GM19238 (cell line): ENCODE measurements at regions not wholly inside any gene's neighbourhood (a gene's known extent, or its start where the extent isn't known, plus 50 kb on each side); places are given as distances from the start of the nearest gene placed in this dataset.

Experiments
- DNase-seq: peaks from one replicate; pipeline ENCODE4 v3.0.0; 2011; ENCODE audit warnings: low spot score; ENCODE audit not compliant: insufficient read length

DNA sequence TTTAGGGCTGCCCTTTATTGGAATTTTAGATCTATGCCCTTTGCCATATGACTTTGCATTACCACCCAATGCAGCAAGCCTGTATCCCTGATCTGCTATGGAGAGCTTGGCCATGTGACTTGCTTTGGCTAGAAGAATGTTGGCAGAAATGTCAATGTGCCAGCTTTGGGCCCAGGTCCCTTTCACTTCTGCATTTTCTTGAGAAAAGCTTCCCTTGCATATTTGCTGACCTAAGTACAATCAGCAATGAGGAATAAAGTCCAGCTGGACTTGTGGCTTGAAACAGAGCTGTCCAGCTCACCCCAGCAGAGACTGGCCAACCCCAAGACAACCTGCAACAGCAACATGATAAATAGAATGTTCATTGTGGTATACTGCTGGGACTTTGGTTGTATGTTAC, 135.9 kb downstream of the PAH start:
- DNase-seq = no peak

DNA sequence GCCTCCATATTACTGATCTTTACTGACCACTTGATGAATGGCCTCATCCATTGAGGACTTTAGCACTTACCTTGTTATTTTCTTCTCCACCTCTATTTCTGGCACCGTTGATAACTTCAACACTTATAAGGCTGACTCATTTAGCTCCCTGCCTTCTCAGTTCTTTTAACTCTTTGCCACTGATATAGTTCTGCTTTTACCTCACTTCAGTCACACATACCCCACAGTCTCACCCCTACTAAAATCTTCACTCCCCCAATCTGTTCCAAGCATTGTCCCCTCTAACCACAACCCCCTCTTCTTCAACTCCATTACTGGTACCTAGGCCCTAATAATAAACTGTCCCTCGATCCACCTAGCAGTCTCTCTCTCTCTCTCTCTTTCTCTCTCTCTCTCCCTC, 141.0 kb downstream of the PAH start:
- no peak for DNase-seq

DNA sequence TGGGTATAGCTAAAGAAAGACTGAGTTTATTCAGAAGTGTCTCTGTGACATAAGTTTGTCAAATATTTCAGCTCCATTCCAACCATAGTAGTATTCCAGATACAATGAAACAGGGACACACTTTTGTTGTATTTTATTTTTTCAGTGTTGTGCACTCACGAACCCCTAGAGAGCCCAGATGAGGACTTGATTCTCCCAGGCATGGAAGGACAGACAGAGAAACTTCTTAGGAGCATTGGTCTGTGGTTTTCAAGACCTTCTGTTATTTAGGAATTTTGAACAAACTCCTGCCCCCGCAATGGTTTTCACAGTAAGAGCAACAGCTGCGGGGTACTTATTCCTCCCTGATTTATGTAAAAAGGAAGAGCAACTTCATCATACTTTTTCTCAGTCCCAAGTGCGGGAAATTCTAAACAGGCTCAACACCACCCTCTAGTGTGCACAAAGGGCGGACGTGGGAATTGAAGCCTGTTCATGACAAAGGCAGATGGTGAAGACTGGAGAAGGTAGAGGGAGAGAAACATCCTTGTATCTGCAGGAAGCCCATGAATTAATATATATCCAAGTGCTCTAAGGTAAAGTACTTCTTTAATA, 147.6 kb downstream of the PAH start:
- peak; percentile 38 for DNase-seq

DNA sequence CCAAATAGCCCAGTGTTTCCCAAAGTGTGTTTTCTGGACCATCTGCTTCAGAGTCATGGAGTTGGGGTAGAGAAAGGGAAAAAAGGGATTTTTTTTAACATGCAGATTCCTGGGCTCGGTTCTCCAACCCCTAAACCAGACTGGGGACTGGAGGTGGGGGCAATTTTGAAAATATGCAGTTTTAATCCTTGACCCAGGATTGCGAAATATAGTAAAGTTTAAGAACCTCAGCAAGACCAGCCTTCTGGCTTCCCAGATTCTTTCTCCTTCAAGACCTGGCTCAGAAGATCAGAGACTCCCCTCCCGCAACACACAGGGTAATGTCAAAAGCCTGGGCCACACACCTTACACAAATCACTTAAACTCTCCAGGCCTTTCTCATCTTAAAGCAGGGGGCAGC, 150.1 kb downstream of the PAH start:
- no peak for DNase-seq

DNA sequence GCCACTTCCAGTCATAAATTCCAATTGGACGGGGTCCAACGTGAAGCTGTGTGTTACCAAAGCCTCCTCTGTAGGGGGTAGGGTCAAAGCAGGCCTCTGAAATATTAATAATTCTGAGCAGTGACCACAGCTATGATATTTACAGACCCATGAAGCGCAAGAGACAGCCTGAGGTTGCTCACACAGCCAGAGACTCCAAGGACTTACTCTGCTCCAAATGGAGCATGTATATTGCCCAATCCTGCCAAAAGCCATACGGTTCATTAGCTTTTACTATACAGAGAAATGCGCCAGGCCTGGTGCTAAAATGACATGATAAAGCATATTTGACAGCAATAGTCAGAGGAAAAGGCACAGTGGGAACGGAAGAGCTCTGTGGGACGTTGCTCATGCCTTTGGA, 151.3 kb downstream of the PAH start:
- DNase-seq = no peak

DNA sequence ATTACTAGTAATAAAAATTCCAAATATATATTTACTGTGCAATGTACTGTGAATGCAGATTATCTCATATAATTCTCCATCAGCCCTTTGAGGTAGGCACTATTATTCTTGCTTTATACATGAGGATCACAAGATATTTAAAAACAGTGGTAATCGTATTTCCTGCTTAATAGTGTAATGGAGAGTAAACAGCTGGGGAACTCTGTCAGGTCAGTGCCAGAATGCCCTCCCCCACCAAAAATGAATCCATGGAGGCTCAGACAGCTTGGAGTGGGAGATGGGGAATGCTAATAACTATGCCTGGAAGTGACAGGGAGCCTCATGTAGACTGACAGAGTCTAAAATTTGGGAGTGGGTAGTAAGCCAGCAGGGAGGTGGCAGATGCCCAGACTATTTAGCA, 153.6 kb downstream of the PAH start:
- DNase-seq = no peak

DNA sequence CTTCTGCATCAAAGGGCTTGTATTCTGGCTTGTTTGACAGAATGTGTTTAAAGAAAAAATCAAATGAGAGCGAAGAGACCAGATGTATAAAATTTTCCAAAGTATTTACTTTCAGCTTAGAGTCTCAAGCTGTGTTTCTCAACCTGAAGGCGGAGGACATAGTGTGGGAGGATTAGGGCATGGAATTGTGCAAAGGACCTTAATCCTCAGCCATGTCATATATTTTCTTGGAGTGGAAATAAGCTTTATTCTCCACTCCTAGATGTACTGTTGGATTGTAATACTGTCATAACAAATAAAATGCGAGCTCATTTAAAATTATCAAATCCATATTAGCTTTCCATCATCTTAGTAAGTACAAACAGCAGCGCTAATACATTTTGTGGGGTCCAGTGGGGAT, 154.0 kb downstream of the PAH start:
- DNase-seq = no peak

DNA sequence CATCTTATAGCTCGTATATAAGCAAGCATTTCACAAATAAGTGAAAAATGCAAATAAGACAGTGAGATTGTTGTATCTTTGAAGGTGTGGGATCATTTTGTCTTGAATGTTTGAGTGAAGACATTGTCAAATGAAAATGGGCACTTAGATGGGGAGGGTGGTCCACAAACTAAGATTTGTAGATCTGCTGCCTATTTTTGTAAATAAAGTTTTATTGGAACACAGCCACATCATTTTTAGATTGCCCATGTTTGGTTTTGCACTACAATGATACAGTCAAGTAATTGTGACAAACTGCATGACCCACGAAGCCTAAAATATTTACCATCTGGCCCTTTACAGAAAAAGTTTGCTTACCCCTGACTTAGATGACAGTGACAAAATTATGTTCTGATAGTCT, 156.7 kb downstream of the PAH start:
- no peak for DNase-seq

DNA sequence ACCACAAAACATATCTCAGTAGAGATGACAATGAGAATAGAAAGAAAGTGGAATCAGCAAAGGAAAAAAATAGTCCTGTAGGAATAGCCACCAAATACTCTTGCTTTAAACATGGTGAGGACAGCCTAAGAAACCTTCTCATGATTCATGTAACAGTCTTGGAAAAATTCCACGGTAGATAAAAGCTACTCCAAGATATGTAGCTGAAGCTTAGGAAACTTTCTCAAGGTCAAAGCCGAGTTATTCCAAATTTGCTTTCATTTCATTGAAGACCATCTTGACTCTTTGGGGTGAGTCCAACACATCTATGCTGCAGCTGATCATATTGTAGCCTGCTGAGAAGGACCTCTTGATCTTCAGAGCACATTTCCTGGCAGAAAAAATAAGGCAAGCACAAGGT, 157.6 kb downstream of the PAH start:
- no peak for DNase-seq

DNA sequence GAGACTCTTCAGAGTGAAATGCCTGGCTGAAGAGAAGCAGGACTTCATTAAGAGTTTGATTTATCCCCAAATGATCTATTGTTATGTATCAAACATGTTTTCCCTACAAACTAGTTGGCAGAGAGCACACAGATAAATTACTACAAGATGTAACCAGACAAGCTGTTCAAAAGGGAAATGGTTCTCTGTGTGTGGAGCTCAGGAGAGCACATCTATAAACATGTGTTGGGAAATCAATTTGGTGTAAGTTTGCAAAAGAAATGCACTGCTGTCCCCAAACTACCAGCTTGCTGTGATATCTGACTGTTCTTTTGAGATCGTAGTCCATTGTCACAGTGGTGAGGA, 159.2 kb downstream of the PAH start:
- DNase-seq = no peak

DNA sequence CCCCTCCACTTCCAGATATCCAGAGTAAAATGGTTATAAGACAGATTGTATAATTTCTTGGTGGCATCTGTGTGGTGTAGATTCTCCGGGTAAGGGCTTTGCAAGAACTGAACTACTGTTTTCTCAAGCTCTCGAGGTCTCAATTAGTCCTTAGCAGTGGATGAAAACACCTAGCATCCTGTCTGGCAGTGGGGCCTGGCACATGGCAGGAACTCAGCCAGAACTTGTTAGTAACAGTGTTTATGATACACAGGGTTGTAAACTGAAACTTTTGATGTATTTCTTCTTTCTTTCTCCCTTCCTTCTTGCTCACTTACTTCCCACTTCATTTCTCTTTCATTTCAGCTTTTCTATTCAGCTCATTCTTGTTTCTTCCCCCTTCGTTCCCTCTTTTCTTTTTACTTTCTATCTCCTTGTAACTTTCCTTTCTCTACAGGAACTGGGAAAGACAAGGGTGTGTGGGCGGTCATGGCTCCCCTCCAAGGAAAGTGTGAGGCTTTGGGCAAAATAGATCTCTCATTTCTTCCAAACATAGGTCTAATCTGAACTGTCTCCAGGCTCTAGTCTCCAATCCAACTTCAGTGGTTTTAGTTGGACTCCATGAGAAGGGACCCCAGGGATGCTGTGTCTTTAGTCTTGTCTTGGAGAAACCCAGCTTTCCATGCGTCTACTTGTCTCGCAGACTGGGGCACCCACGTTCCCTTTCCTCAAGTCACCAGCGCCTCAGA, 159.7 kb downstream of the PAH start:
- DNase-seq = no peak

DNA sequence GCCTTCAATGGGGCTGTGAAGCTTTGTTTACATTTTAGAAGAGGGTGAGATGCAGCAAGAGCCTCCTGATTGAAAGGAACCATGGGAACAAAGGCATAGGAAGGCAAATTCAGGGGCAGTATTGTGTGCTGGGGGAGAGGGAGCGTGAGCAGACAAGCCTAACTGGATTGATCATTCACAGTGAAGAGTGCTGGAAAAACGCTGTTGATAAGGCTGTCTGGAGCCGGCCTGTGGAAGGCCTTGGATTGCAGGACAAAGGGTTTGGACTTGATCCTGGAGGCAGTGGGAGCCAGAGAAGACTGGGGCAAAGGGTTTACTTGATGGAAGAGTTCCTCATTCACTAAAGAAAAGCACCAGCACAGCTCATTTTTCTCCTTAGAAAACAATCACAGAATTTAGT, 160.5 kb downstream of the PAH start:
- no peak for DNase-seq

DNA sequence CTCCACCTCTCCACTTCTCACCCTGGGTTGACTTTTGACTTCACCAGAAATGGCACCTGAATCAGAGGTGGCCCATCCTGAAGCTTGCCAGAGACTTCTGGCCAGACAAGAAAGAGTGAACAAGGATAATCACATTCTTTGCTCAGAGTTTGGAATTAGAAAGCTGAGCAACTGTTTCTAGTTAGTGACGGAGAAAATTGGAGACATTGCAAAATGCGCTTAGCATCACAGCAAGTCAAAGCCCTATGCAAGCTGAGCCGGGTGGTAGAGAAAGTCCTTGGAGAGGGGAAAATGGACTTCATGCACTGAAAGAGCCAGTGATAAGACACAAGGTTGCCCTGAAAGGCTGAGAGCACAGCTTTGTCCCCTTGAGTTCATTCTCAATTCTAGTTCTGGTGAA, 161.8 kb downstream of the PAH start:
- no peak for DNase-seq

DNA sequence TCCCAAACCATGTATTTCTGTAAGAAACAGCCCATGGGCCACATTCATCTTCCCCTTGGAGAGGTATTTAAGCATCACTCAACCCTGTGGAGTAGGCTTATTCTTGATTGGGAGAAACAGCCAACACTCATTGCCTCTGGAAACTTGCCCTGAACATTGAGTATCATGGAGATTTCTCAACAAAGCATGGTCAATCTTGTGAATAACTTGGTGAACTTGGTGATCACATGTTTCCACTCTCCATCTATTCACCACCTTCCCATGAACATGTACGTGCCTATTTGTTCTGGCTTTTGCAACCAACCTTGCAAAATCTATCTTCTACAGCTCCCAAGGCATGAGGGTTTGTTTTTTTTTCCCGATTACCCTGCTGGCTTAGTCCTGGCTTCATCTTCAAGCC, 163.2 kb downstream of the PAH start:
- no peak for DNase-seq

DNA sequence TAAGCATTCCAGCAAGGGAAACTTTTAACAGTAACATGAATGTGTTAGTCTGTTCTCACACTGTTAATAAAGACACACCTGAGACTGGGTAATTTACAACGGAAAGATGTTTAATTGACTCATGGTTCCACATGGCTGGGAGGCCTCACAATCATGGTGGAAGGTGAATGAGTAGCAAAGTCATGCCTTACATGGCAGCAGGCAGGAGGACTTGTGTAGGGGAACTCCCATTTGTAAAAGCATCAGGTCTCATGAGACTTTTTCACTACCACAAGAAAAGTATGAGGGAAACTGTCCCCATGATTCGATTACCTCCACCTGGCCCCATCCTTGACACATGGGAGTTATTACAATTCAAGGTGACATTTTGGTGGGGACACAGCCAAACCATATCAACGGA, 168.3 kb downstream of the PAH start:
- no peak for DNase-seq

DNA sequence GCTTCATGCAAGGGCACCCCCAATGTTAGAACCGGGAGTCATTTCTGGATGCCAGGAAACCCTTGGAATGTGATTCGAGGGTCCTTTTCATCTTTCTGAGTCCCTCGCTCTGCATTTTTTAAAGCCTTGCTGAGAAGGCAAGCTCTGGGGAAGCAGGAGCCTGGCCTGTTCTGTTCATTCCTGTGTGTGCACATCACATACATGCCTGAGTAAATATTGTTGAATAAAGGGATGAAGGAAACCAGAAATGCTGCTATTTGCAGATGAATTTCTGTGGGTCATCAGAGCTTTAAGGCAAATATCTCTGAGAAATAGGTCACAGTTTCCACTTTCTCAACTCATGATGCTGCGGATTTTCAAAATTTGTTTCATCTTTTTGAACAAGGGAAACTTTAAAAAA, 170.1 kb downstream of the PAH start:
- no peak for DNase-seq

DNA sequence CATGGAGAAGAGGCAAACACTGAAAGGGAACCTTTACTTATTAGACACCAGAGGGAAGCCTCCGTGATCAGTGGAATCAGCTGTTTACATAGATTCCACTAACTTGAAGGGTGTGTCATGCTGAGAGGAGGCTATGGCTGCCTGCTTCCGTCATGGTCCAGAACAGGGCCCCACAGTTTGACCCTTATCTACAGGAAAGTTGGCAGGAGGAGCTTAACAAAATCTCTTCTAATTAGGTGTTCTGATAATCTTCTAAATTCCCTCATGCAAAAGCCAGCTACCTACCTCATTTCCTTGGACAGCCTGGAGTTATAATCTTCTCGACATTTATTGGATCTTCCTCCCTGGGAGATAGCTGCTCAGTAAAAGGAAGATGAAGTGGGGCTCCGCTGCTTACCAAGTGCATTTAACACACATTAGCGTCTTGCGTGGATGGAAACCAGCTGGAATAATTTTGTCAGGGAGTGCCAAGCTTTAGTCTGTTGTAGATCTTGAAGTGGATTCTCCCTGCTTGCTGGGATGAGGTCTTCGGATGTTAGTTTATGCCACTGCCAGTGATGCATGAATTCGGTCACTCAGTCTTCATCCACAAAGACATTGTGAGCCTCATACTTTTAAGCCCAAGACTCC, 171.0 kb downstream of the PAH start:
- DNase-seq = no peak

DNA sequence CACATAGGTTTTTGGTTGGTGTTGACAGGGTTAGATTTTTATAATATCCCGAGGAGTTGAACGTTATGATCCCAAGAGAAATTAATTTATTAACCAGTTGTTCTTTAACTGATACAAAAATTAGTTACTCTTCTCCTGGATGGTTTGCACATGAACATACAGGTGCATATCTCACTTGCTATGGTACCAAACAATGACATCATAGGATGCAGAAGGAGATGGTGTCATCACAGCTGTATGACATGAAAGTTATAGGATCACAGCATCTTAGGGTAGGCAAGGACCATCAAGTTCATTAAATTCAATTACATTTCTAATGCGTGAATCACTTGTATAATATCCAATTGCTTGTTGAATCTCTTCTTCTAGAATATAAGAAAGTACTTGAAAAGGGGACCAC, 175.8 kb downstream of the PAH start:
- no peak for DNase-seq

DNA sequence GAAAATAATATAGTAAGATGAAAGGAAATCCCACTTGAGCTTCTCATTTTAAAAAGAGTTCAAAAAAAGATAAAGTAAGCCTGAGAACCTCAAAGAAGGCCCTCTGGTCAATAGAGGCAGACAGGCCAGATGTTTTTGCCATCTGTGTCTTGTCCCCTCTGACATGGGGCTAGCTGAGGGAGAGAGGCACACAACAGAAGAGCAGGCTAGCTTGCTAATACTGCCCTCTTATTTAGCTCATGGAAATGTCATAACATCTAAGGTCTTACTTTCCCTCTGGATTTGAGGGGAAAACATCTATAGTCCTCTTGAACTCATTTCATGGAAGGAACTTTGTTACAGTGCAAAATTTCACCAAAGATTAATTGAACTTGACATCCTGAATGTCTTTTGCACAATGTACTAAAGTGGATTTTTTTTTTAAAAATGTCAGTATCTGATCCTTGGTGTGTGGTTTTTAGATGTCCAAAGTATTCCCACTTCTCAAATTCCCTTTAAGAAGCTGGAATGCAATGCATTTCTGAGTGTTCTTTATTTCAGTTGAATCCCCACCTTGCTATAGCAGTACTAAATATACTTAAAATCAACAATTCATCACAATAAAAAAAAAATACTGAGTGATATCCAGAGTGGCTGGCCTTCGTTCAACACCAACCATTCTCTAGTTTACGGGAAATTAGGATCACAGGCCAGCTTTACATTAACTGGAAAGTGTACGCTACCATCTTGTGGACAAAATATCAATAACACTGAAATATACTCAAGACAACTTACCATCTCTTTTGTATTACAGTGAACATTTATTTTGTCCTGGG, 176.7 kb downstream of the PAH start:
- DNase-seq = no peak

DNA sequence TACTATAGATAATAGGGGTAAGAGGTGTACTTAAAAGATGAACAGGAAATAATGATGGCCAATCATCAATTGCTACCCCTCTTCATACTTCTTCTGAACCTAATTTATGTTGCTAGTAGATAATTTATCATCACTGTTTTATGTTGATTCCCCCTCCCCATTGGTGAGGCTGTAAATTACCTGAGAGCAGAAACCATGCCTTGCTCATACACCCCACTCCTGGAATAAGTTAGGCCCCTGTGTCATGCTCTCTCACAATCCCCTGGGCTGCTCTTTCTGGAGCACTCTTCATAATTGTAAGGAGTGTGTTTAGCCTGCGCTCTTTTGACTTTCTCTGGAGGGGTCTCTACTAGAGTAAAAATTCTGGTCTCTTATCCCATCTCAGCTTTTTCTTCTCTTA, 180.7 kb downstream of the PAH start:
- DNase-seq = no peak

DNA sequence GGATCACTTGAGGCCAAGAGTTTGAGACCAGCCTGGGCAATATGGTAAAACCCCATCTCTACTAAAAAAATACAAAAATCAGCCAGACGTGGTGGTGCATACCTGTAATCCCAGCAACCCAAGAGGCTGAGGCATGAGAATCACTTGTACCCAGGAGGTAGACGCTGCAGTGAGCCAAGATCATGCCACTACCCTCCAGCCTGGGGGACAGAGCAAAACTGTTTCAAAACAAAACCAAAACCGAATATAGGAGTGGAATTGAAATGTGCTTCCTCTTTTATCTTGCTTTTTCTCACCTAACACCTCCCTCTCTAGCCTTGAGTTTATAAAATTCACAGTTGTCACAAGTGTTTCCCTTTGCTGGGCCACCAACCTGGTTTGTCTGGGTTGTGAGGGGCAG, 181.9 kb downstream of the PAH start:
- DNase-seq = no peak

DNA sequence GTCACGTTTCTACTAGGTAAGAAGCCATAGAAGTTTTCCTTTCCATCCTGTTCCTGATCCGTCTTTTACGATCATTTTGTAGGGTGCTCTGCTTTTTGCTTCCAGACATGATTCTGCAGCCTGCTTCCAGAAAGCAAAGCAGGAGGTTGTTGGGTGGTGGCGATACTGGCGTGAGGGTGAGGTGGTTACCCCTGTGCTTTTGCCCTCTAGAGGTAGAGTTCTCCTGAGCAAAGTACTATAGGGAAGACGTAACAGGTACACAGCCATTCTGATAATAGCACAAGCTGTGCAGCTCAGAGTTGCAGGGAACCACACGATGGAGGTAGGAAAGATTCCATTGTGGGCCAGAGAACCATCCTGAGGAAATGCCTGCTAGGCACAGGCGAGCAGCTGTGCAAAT, 186.0 kb downstream of the PAH start:
- DNase-seq = no peak
